HAP-1 (cell line): ENCODE measurements at regions not wholly inside any gene's neighbourhood (a gene's known extent, or its start where the extent isn't known, plus 50 kb on each side); places are given as distances from the start of the nearest gene placed in this dataset.
"Not testable (repeated sequence)": the region's sequence is repeated elsewhere in the genome, so short reads cannot be mapped to it uniquely, and the experiment has no call there.

Experiments used
- DNase-seq, 2 experiments: peaks; one replicate each; pipeline ENCODE4 v3.0.0-alpha.2; 2016 to 2020; ENCODE audit warnings: low spot score in 2 of 2
- H3K27me3 ChIP-seq: fragments of 250-450 bp; sonication (Bioruptor Pico); 2 replicates; pipeline ENCODE4 v1.5.1; 2020; ENCODE audit warnings: low read depth, mild to moderate bottlenecking, moderate library complexity
- H3K36me3 ChIP-seq: fragments of 250-450 bp; sonication (Bioruptor Pico); replicated peaks from 2 replicates; pipeline ENCODE4 v1.5.1; 2020; ENCODE audit warnings: mild to moderate bottlenecking
- H3K4me1 ChIP-seq: fragments of 250-450 bp; sonication (Bioruptor Pico); 2 replicates; pipeline ENCODE4 v1.5.1; 2020; ENCODE audit warnings: mild to moderate bottlenecking
- H3K4me3 ChIP-seq: fragments of 250-450 bp; sonication (Bioruptor Pico); 2 replicates; pipeline ENCODE4 v1.5.1; 2020; ENCODE audit warnings: mild to moderate bottlenecking, moderate library complexity
- H3K9me3 ChIP-seq: fragments of 250-450 bp; sonication (Bioruptor Pico); 2 replicates; pipeline ENCODE4 v1.5.1; 2020; ENCODE audit warnings: mild to moderate bottlenecking, moderate library complexity
- in situ Hi-C: fragments of 300-500 bp; cut with MboI; formaldehyde crosslinking; loops from 3 replicates; pipeline ENCODE4 v1.14.3; 2020; ENCODE audit warnings: low sequenced_read_pairs, inconsistent platforms, mixed read lengths

GRCh38 chr5:162274679-162275078, 207.1 kb downstream of the GABRG2 start:
- in situ Hi-C loops, result no loop called here
- H3K4me1 ChIP-seq, result no peaks in the 10 kb centered on the region
- no peak overlapping the region for H3K4me3 ChIP-seq
- DNase-seq, result no peak
- H3K27me3 ChIP-seq, result no peaks in the 10 kb centered on the region
- no peaks in the 10 kb centered on the region for H3K9me3 ChIP-seq
- no peaks in the 10 kb centered on the region for H3K36me3 ChIP-seq

GRCh38 chr5:162275387-162275786, 207.8 kb downstream of the GABRG2 start:
- H3K4me3 ChIP-seq, in situ Hi-C loops, H3K27me3 ChIP-seq, H3K9me3 ChIP-seq, DNase-seq, H3K36me3 ChIP-seq, H3K4me1 ChIP-seq: not testable (repeated sequence)

GRCh38 chr5:162282191-162282590, 214.6 kb downstream of the GABRG2 start:
- H3K36me3 ChIP-seq, result no peaks in the 10 kb centered on the region
- H3K4me1 ChIP-seq, result no peaks in the 10 kb centered on the region
- H3K27me3 ChIP-seq, result no peaks in the 10 kb centered on the region
- no peak overlapping the region for H3K4me3 ChIP-seq
- in situ Hi-C loops, result no loop called here
- no peaks in the 10 kb centered on the region for H3K9me3 ChIP-seq
- DNase-seq, result no peak

DNA sequence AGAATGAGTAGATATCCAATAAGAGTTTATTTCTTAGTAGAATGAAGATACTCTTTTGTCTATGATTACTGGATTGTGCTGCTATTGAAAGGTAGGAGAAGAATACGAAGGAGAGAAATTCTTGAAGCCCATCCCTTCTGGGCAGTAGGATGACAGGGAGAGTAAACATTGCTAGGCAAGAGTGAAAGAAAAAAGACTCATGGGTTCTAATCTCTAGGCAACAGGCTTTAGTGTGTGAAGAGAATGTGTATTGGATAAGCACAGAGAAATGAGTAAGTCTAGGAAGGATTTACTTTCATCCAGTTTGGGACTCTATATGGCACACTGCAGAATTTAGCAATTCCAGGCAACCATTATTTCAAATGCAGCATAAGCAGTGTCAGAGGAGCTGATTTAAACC, 216.0 kb downstream of the GABRG2 start:
- H3K4me3 ChIP-seq, result no peak overlapping the region
- no peaks in the 10 kb centered on the region for H3K9me3 ChIP-seq
- DNase-seq, result no peak
- no peaks in the 10 kb centered on the region for H3K36me3 ChIP-seq
- in situ Hi-C loops, result no loop called here
- no peaks in the 10 kb centered on the region for H3K4me1 ChIP-seq
- H3K27me3 ChIP-seq, result no peaks in the 10 kb centered on the region

DNA sequence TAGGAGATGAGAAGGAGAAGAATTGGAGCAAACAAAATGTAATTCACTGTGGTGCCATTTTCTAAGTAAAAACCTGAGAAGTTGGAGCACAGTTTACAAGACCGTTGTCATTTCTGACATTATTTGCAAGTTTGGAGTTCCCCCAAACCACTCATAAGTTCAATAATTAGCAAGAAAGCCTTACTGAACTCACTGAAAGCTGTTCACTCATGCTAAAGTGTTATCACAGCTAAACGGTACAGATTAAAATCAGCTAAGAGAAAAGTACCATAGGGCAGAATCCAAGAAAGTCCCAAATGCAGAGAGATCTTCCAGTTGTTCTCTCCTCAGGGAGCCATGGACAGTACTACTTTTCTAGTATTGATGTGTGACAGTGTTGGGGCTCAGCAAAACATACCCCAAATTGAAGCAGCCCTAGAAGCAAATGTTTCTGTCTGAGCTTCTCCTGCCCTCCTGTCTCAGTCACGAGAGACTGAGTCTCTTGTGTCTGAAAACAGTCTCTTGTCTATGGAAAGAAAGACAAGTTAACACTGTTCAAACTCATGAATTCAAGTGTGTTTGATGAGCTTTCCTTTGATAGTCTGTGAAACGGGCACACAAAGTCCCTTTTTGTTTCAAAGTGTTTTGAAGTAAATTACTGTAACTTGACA, 221.2 kb downstream of the GABRG2 start:
- DNase-seq, result no peak
- no peaks in the 10 kb centered on the region for H3K4me1 ChIP-seq
- H3K27me3 ChIP-seq, result no peaks in the 10 kb centered on the region
- in situ Hi-C loops, result no loop called here
- no peaks in the 10 kb centered on the region for H3K36me3 ChIP-seq
- no peaks in the 10 kb centered on the region for H3K9me3 ChIP-seq
- no peak overlapping the region for H3K4me3 ChIP-seq

GRCh38 chr5:162289489-162289888, 221.9 kb downstream of the GABRG2 start:
- Histone ChIP-seq H3K27me3 (no peaks in the 10 kb centered on the region), H3K9me3 (no peaks in the 10 kb centered on the region), H3K36me3 (no peaks in the 10 kb centered on the region), H3K4me1 (no peaks in the 10 kb centered on the region), H3K4me3 (no peak overlapping the region)
- no peak for DNase-seq
- in situ Hi-C loops, result no loop called here

DNA sequence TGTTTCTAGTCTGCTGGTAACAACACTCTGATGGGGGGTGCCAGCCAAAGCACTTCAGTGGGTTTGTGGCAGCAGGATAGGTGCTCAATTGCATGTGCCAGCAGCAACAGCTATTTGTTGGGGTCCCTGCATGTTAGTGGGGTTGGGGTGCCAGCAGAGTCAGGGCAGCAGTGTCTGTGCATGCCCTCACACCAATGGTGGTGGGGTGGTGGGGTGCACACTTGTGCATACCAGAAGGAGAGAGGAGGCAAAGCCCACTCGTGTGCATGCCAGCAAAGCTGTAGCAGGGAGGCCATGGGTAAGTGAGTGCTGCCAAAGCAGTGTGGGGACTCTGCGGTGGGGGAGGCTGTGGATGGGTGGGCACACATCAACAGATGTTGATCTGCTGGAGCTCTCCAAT, 232.2 kb downstream of the GABRG2 start:
- Histone ChIP-seq H3K36me3 (no peaks in the 10 kb centered on the region), H3K4me3 (no peak overlapping the region), H3K27me3 (no peaks in the 10 kb centered on the region), H3K9me3 (no peaks in the 10 kb centered on the region), H3K4me1 (no peaks in the 10 kb centered on the region)
- DNase-seq, result no peak
- in situ Hi-C loops, result no loop called here

- H3K4me1 ChIP-seq, result no peaks in the 10 kb centered on the region
- no peaks in the 10 kb centered on the region for H3K27me3 ChIP-seq
- no peaks in the 10 kb centered on the region for H3K9me3 ChIP-seq
- H3K4me3 ChIP-seq, result no peak overlapping the region
- no peak for DNase-seq
- H3K36me3 ChIP-seq, result no peaks in the 10 kb centered on the region
- in situ Hi-C loops, result no loop called here
Measured at GRCh38 chr5:162301356-162301755, 233.8 kb downstream of the GABRG2 start.

DNA sequence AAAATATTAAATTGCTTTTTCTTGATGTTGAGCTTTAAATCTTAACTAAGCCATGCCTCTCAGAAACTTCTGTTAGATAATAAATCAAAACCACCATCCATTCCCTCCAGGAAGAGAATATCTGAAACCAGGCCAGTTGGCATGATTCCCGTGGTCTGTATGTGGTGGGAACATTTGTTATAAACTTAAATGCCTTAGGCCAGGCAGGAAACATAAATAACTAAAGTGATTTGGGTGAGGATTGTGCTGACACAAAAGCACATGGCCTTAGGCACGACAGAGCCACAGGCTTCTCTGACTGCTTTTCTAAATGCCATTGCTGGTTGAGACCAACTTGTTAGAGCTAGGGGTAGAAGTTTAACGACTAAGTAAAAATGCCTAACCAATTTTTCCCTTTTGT, 255.9 kb downstream of the GABRG2 start:
- no peaks in the 10 kb centered on the region for H3K4me1 ChIP-seq
- in situ Hi-C loops, result no loop called here
- no peaks in the 10 kb centered on the region for H3K27me3 ChIP-seq
- no peak overlapping the region for H3K4me3 ChIP-seq
- no peaks in the 10 kb centered on the region for H3K36me3 ChIP-seq
- H3K9me3 ChIP-seq, result no peaks in the 10 kb centered on the region
- DNase-seq, result no peak

DNA sequence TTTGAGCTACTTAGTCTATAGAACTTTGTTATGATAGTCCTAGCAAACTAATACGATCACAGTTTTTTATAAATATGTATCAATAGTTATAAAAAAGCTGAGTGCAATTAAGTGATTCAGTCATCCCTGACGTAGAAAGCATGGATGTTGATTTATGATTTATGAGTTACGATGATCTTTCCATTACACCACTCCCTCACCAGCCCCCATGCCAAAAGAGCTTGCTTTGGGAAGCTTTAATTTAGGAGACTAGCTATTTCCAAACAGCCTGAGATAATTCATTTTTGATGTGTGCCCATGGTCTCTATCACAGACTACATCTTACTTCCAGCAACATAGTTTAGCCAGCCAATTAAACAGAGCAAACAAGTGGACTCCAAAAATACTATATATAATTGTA, 256.8 kb downstream of the GABRG2 start:
- H3K27me3 ChIP-seq, result no peaks in the 10 kb centered on the region
- in situ Hi-C loops, result no loop called here
- H3K4me3 ChIP-seq, result no peak overlapping the region
- H3K36me3 ChIP-seq, result no peaks in the 10 kb centered on the region
- no peaks in the 10 kb centered on the region for H3K4me1 ChIP-seq
- H3K9me3 ChIP-seq, result no peaks in the 10 kb centered on the region
- no peak for DNase-seq

DNA sequence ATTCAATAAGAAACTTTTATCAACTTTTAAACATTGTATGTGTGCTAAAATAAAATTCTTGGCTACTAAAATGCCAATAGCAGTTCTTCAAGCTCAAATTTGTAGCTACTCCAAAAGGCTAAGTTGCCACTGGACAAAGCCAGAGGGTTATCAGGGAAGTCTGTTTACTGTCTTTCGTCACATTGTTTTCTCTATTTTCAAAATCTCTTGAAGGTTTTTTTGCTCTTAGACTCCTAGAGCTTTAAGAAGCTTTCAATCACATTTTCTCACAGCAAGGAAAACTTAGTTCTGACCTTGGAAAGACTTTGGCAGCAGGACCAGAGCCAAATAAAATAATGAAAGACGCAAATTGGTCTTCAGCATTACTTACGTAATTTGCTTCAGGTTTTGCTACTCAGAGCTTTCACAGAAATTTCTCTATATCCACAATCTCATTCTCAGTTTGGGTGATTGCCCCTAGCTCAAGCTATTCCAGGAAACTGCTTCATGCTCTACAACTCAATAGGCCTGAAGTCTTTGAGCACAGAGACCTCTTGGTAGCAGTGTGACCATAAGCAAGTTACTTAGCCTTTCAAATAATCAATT, 257.7 kb downstream of the GABRG2 start:
- Histone ChIP-seq H3K4me1 (no peaks in the 10 kb centered on the region), H3K27me3 (no peaks in the 10 kb centered on the region), H3K36me3 (no peaks in the 10 kb centered on the region), H3K9me3 (no peaks in the 10 kb centered on the region), H3K4me3 (no peak overlapping the region)
- DNase-seq, result no peak
- in situ Hi-C loops, result no loop called here

DNA sequence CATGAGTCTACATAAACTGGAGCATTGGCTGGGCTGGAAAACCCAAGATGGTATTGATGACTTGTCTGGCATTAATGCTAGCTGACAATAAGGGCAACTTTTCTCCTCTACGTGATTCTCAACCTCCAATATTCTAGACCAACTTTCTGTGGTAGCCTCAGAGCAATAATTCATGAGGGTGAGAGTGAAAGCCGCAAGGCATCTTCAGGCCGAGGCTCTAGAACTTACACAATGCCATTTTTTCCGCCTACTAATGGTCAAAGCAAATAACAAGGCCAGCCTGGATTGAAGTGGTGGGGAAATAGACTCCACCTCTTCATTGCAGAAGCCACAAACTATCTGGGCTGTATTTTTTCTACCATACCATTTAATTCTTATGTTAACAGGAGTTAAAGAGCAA, 267.4 kb downstream of the GABRG2 start:
- Histone ChIP-seq H3K27me3 (no peaks in the 10 kb centered on the region), H3K9me3 (no peaks in the 10 kb centered on the region), H3K36me3 (no peaks in the 10 kb centered on the region), H3K4me1 (no peaks in the 10 kb centered on the region), H3K4me3 (no peak overlapping the region)
- DNase-seq, result no peak
- in situ Hi-C loops, result no loop called here

DNA sequence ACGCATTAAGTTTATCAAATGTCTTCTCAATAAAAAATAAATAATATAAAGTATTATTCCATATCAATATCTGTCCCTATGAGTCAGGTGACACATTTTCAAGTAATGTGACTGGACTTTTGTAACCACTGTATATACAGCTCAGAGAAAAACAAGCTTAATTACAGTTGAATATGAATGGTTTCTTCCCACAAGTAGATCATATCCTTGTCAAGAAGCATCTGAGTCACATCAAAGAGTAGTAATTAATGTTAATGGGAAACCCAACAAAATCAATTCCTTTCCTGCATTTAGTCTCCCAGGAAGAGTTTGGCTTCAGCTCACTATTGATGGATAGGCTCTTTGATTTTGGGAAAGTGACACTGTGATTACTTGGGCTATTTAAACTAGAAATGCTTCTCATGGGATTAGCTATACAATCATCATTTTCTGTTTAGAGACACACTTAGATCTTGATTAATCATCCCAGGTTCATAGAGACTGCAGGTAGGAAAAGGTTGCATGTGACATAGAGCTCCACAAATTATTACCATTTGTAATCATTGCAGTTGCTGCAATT, 292.9 kb downstream of the GABRG2 start:
- in situ Hi-C loops, result no loop called here
- no peaks in the 10 kb centered on the region for H3K9me3 ChIP-seq
- no peak for DNase-seq
- no peaks in the 10 kb centered on the region for H3K4me1 ChIP-seq
- H3K36me3 ChIP-seq, result no peaks in the 10 kb centered on the region
- no peaks in the 10 kb centered on the region for H3K27me3 ChIP-seq
- H3K4me3 ChIP-seq, result no peak overlapping the region

GRCh38 chr5:162372256-162372655, 304.7 kb downstream of the GABRG2 start:
- Histone ChIP-seq H3K4me3 (no peak overlapping the region), H3K27me3 (no peaks in the 10 kb centered on the region), H3K36me3 (no peaks in the 10 kb centered on the region), H3K9me3 (no peaks in the 10 kb centered on the region; the same call in 1 of the 2 replicates), H3K4me1 (no peaks in the 10 kb centered on the region)
- DNase-seq, result no peak
- in situ Hi-C loops, result no loop called here

- no peaks in the 10 kb centered on the region for H3K9me3 ChIP-seq
- in situ Hi-C loops, result no loop called here
- H3K4me3 ChIP-seq, result no peak overlapping the region
- DNase-seq, result no peak
- H3K27me3 ChIP-seq, result no peaks in the 10 kb centered on the region
- H3K36me3 ChIP-seq, result no peaks in the 10 kb centered on the region
- no peaks in the 10 kb centered on the region for H3K4me1 ChIP-seq
Measured at GRCh38 chr5:162377895-162378294, 310.3 kb downstream of the GABRG2 start.
